Natural killer cell treated with Interleukin-12 subunit alpha and Interleukin-12 subunit beta and Interleukin-15 and Interleukin-18, amount 100 ng/mL, for 72 hours (primary cell): ENCODE measurements at regions not wholly inside any gene's neighbourhood (a gene's known extent, or its start where the extent isn't known, plus 50 kb on each side); places are given as distances from the start of the nearest gene placed in this dataset.

Experiments used
- ATAC-seq, 2 donors: fragments of 150-1000 bp; cut with Tn5 transposase in 1 of 2; sonication (Bioruptor Pico), chemical (Tn5 transposase) in 1 of 2; 2 replicates each; pipeline ENCODE4 v1.10.0; 2021
- DNase-seq: peaks from one replicate; pipeline ENCODE4 v3.0.0; 2022; ENCODE audit warnings: low spot score
- H3K27ac Mint-ChIP-seq, 2 donors: 1 replicate in 1 of 2; 2 replicates in 1 of 2; pipeline ENCODE4 v1.8.0; 2022; ENCODE audit warnings: mixed read lengths in 2 of 2, mild to moderate bottlenecking in 1 of 2, moderate library complexity in 1 of 2
- H3K27me3 Mint-ChIP-seq, 2 donors: 1 replicate in 1 of 2; 2 replicates in 1 of 2; pipeline ENCODE4 v1.8.0; 2022; ENCODE audit warnings: mixed read lengths in 2 of 2
- H3K36me3 Mint-ChIP-seq: one replicate; pipeline ENCODE4 v1.8.0; 2022; ENCODE audit warnings: mixed read lengths
- H3K4me1 Mint-ChIP-seq, 2 donors: 1 replicate in 1 of 2; 2 replicates in 1 of 2; pipeline ENCODE4 v1.8.0; 2022; ENCODE audit warnings: low read depth in 2 of 2, mixed read lengths in 2 of 2, mild to moderate bottlenecking in 1 of 2
- H3K4me3 Mint-ChIP-seq: one replicate; pipeline ENCODE4 v1.8.0; 2022; ENCODE audit warnings: mixed read lengths
- H3K9me3 Mint-ChIP-seq: 2 replicates; pipeline ENCODE4 v1.8.0; 2022; ENCODE audit warnings: mixed read lengths

GRCh38 chr14:38078393-38078792 is 129.3 kb upstream of the SSTR1 start:
- H3K9me3 Mint-ChIP-seq: peaks cover 5% of the 10 kb centered on the region
- peak overlapping the region; percentile 87 to 95 for H3K27ac Mint-ChIP-seq
- H3K27me3 Mint-ChIP-seq: no peaks in the 10 kb centered on the region
- H3K4me3 Mint-ChIP-seq: peak overlapping the region; percentile 63
- ATAC-seq (peak; percentile 80 to 83), DNase-seq (peak; percentile 70)
- peaks cover 4% of the 10 kb centered on the region for H3K36me3 Mint-ChIP-seq
- peaks cover 41 to 44% of the 10 kb centered on the region in 2 donors for H3K4me1 Mint-ChIP-seq

- DNase-seq (no peak), ATAC-seq (peak; percentile 59 to 71)
- peaks cover 36 to 38% of the 10 kb centered on the region in 2 donors for H3K4me1 Mint-ChIP-seq
- peak overlapping the region; percentile 63 for H3K4me3 Mint-ChIP-seq
- peaks cover 4% of the 10 kb centered on the region for H3K36me3 Mint-ChIP-seq
- H3K27me3 Mint-ChIP-seq: no peaks in the 10 kb centered on the region
- peaks cover 5% of the 10 kb centered on the region for H3K9me3 Mint-ChIP-seq
- H3K27ac Mint-ChIP-seq: peak overlapping the region; percentile 87 to 95
These were observed 128.4 kb upstream of the SSTR1 start for GRCh38 chr14:38079268-38079667.

GRCh38 chr14:38079886-38080285 is 127.8 kb upstream of the SSTR1 start:
- Mint-ChIP-seq H3K4me3 (no peak overlapping the region), H3K36me3 (peaks cover 4% of the 10 kb centered on the region), H3K27me3 (no peaks in the 10 kb centered on the region), H3K27ac (peak overlapping the region; percentile 87 to 95), H3K4me1 (peaks cover 30 to 32% of the 10 kb centered on the region in 2 donors), H3K9me3 (peaks cover 2% of the 10 kb centered on the region)
- ATAC-seq (no peak), DNase-seq (no peak)

- no peak for DNase-seq
These were observed 127.0 kb upstream of the SSTR1 start for GRCh38 chr14:38080696-38081095.

GRCh38 chr14:38083039-38083438 is 124.7 kb upstream of the SSTR1 start:
- H3K4me3 Mint-ChIP-seq: no peak overlapping the region
- ATAC-seq: no peak
- no peak for DNase-seq
- H3K4me1 Mint-ChIP-seq: peaks cover 17 to 21% of the 10 kb centered on the region in 2 donors
- H3K27me3 Mint-ChIP-seq: no peaks in the 10 kb centered on the region
- no peak overlapping the region for H3K27ac Mint-ChIP-seq
- no peaks in the 10 kb centered on the region for H3K36me3 Mint-ChIP-seq
- H3K9me3 Mint-ChIP-seq: peaks cover 2% of the 10 kb centered on the region

More at GRCh38 chr14:38080696-38081095, 127.0 kb upstream of the SSTR1 start:
- H3K4me3 Mint-ChIP-seq: no peak overlapping the region
- no peaks in the 10 kb centered on the region for H3K27me3 Mint-ChIP-seq
- H3K4me1 Mint-ChIP-seq: peaks cover 27 to 29% of the 10 kb centered on the region in 2 donors
- H3K36me3 Mint-ChIP-seq: peaks cover 4% of the 10 kb centered on the region
- H3K9me3 Mint-ChIP-seq: peaks cover 2% of the 10 kb centered on the region
- ATAC-seq: no peak
- no peak overlapping the region for H3K27ac Mint-ChIP-seq

GRCh38 chr14:38089123-38089522 is 118.6 kb upstream of the SSTR1 start:
- H3K36me3 Mint-ChIP-seq: peaks cover 32% of the 10 kb centered on the region
- peak overlapping the region in 1 of 2 donors; percentile 56 for H3K27ac Mint-ChIP-seq
- peak in 1 of 2 donors; percentile 24 for ATAC-seq
- peak overlapping the region; percentile 15 for H3K4me3 Mint-ChIP-seq
- H3K27me3 Mint-ChIP-seq: no peaks in the 10 kb centered on the region
- H3K9me3 Mint-ChIP-seq: peaks cover 20% of the 10 kb centered on the region
- peaks cover 0 to 19% of the 10 kb centered on the region in 2 donors for H3K4me1 Mint-ChIP-seq
- no peak for DNase-seq

- Mint-ChIP-seq H3K4me1 (peaks cover 5 to 28% of the 10 kb centered on the region in 2 donors), H3K27me3 (no peaks in the 10 kb centered on the region), H3K27ac (peak overlapping the region in 1 of 2 donors; percentile 56), H3K4me3 (no peak overlapping the region), H3K9me3 (peaks cover 25% of the 10 kb centered on the region), H3K36me3 (peaks cover 41% of the 10 kb centered on the region)
- no peak for ATAC-seq
- no peak for DNase-seq
These were observed 117.2 kb upstream of the SSTR1 start for GRCh38 chr14:38090506-38090905.

GRCh38 chr14:38098074-38098836 is 109.4 kb upstream of the SSTR1 start:
- Mint-ChIP-seq H3K4me3 (no peak overlapping the region), H3K27ac (no peak overlapping the region), H3K27me3 (no peaks in the 10 kb centered on the region), H3K4me1 (peaks cover 12 to 22% of the 10 kb centered on the region in 2 donors), H3K9me3 (peaks cover 26% of the 10 kb centered on the region), H3K36me3 (peaks cover 32% of the 10 kb centered on the region)
- no peak for ATAC-seq
- DNase-seq: no peak

GRCh38 chr14:38101679-38102078 is 106.0 kb upstream of the SSTR1 start:
- Mint-ChIP-seq H3K4me3 (no peak overlapping the region), H3K27ac (no peak overlapping the region), H3K9me3 (peaks cover 17% of the 10 kb centered on the region), H3K4me1 (peaks cover 18 to 33% of the 10 kb centered on the region in 2 donors), H3K27me3 (no peaks in the 10 kb centered on the region), H3K36me3 (peaks cover 13% of the 10 kb centered on the region)
- DNase-seq (no peak), ATAC-seq (no peak)

- H3K27me3 Mint-ChIP-seq: no peaks in the 10 kb centered on the region
- H3K4me3 Mint-ChIP-seq: peak overlapping the region; percentile 42
- peaks cover 29 to 43% of the 10 kb centered on the region in 2 donors for H3K4me1 Mint-ChIP-seq
- peaks cover 24% of the 10 kb centered on the region for H3K36me3 Mint-ChIP-seq
- ATAC-seq: peak in 1 of 2 donors; percentile 48
- no peak for DNase-seq
- H3K27ac Mint-ChIP-seq: peak overlapping the region in 1 of 2 donors; percentile 97
- H3K9me3 Mint-ChIP-seq: peaks cover 26% of the 10 kb centered on the region
These were observed 104.0 kb upstream of the SSTR1 start for GRCh38 chr14:38103542-38104225.

GRCh38 chr14:38105106-38105702 is 102.5 kb upstream of the SSTR1 start:
- Mint-ChIP-seq H3K9me3 (peaks cover 22% of the 10 kb centered on the region), H3K27ac (peak overlapping the region in 1 of 2 donors; percentile 97), H3K27me3 (no peaks in the 10 kb centered on the region), H3K36me3 (peaks cover 28% of the 10 kb centered on the region), H3K4me3 (no peak overlapping the region), H3K4me1 (peaks cover 29 to 46% of the 10 kb centered on the region in 2 donors)
- no peak for ATAC-seq
- no peak for DNase-seq

- ATAC-seq: peak; percentile 86 to 94
- no peaks in the 10 kb centered on the region for H3K27me3 Mint-ChIP-seq
- peaks cover 29 to 44% of the 10 kb centered on the region in 2 donors for H3K4me1 Mint-ChIP-seq
- peaks cover 20% of the 10 kb centered on the region for H3K9me3 Mint-ChIP-seq
- H3K36me3 Mint-ChIP-seq: peaks cover 25% of the 10 kb centered on the region
- peak; percentile 84 for DNase-seq
- peak overlapping the region; percentile 87 to 97 for H3K27ac Mint-ChIP-seq
- H3K4me3 Mint-ChIP-seq: peak overlapping the region; percentile 81
These were observed 100.5 kb upstream of the SSTR1 start for GRCh38 chr14:38107216-38107631.

- Mint-ChIP-seq H3K36me3 (peaks cover 23% of the 10 kb centered on the region), H3K9me3 (peaks cover 19% of the 10 kb centered on the region), H3K4me3 (no peak overlapping the region), H3K4me1 (peaks cover 26 to 36% of the 10 kb centered on the region in 2 donors), H3K27ac (no peak overlapping the region), H3K27me3 (no peaks in the 10 kb centered on the region)
- ATAC-seq (no peak), DNase-seq (no peak)
These were observed 99.0 kb upstream of the SSTR1 start for GRCh38 chr14:38108681-38109080.
